ENCODE measurements at regions not wholly inside any gene's neighbourhood (a gene's known extent, or its start where the extent isn't known, plus 50 kb on each side); places are given as distances from the start of the nearest gene placed in this dataset.

- TF ChIP-seq POLR2A (IDR thresholded peaks at IDR 0.05) (no peak), CTCF (IDR thresholded peaks at IDR 0.05) (no peak)
Observed at GRCh38 chr18:55856679-55857078, 268.7 kb upstream of the TCF4 start.
